ENCODE measurements at regions not wholly inside any gene's neighbourhood (a gene's known extent, or its start where the extent isn't known, plus 50 kb on each side); places are given as distances from the start of the nearest gene placed in this dataset.

DNA sequence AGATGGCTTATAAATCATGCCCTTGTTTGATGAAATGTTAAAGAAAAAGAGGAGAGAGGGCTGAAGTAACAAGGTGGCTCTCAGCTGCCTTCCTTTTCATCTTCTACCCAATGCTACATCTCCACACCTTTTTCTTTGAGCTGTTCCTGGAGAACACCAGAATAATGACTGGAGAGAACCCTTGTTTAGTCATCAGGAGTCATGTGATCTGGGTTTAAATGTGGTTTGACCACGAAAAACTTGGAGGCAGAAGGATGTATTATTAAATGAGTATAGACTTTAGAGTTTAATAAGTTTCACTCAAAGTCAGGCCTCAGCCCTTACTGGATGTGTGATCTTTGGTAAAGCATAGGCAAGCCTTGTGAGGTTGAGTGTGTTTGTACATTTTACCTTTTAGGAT is 230.3 kb upstream of the TBL1XR1 start:
- DNase-seq (peak; percentile 35), ATAC-seq (no peak)
- CTCF ChIA-PET, result no interaction called here
- intact Hi-C loops (cut with micrococcal nuclease), result no loop called here
- no peaks in the 10 kb centered on the region for H3K9me3 ChIP-seq (ENCODE audit: low read length)
- H3K9me2 ChIP-seq (replicated peaks; ENCODE audit: low read length), result no peaks in the 10 kb centered on the region
- no peak overlapping the region for H3K27ac ChIP-seq (ENCODE audit: low read length)
- POLR2A ChIA-PET (ENCODE audit: unreplicated experiment), result no interaction called here
- no peaks in the 10 kb centered on the region for H4K20me1 ChIP-seq (ENCODE audit: low read length)
- no peaks in the 10 kb centered on the region for H3K79me2 ChIP-seq (ENCODE audit: low read length)
- H3K4me2 ChIP-seq (ENCODE audit: low read length), result no peak overlapping the region
- no peaks in the 10 kb centered on the region for H3K27me3 ChIP-seq (ENCODE audit: low read length)
- H3K4me1 ChIP-seq (ENCODE audit: insufficient read depth, low read length), result peaks cover 8% of the 10 kb centered on the region
- no TSS peak for BruUV-seq (replicated peaks)
- H2AFZ ChIP-seq (ENCODE audit: low read length), result no peak overlapping the region
- no peaks in the 10 kb centered on the region for H3K36me3 ChIP-seq (ENCODE audit: low read depth, low read length)
- TF ChIP-seq EZH2 (IDR thresholded peaks at IDR 0.05; ENCODE audit: low read length, unreplicated experiment) (no peak), EZH2phosphoT487 (IDR thresholded peaks at IDR 0.05; ENCODE audit: borderline replicate concordance, low read length) (no peak)
- TF ChIP-seq, protein P1, sequence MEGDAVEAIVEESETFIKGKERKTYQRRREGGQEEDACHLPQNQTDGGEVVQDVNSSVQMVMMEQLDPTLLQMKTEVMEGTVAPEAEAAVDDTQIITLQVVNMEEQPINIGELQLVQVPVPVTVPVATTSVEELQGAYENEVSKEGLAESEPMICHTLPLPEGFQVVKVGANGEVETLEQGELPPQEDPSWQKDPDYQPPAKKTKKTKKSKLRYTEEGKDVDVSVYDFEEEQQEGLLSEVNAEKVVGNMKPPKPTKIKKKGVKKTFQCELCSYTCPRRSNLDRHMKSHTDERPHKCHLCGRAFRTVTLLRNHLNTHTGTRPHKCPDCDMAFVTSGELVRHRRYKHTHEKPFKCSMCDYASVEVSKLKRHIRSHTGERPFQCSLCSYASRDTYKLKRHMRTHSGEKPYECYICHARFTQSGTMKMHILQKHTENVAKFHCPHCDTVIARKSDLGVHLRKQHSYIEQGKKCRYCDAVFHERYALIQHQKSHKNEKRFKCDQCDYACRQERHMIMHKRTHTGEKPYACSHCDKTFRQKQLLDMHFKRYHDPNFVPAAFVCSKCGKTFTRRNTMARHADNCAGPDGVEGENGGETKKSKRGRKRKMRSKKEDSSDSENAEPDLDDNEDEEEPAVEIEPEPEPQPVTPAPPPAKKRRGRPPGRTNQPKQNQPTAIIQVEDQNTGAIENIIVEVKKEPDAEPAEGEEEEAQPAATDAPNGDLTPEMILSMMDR (conservative IDR thresholded peaks at IDR 0.05; ENCODE audit: low read depth, low read length), result no peak
- no peaks in the 10 kb centered on the region for H3F3A ChIP-seq (ENCODE audit: low read length, unreplicated experiment)
- H3K9ac ChIP-seq (ENCODE audit: low read length), result no peak overlapping the region
- H3K4me3 ChIP-seq (ENCODE audit: low read length), result no peak overlapping the region

- Histone ChIP-seq H3K9me2 (replicated peaks; ENCODE audit: low read length) (no peaks in the 10 kb centered on the region), H3K27ac (ENCODE audit: low read length) (no peak overlapping the region), H3K27me3 (ENCODE audit: low read length) (no peaks in the 10 kb centered on the region), H3K4me3 (ENCODE audit: low read length) (no peak overlapping the region), H3K9me3 (ENCODE audit: low read length) (no peaks in the 10 kb centered on the region), H3F3A (ENCODE audit: low read length, unreplicated experiment) (no peaks in the 10 kb centered on the region), H3K36me3 (ENCODE audit: low read depth, low read length) (no peaks in the 10 kb centered on the region), H3K9ac (ENCODE audit: low read length) (no peak overlapping the region), H3K4me1 (ENCODE audit: insufficient read depth, low read length) (peaks cover 8% of the 10 kb centered on the region), H3K4me2 (ENCODE audit: low read length) (no peak overlapping the region), H4K20me1 (ENCODE audit: low read length) (no peaks in the 10 kb centered on the region), H3K79me2 (ENCODE audit: low read length) (no peaks in the 10 kb centered on the region), H2AFZ (ENCODE audit: low read length) (no peak overlapping the region)
- ChIA-PET CTCF (no interaction called here), POLR2A (ENCODE audit: unreplicated experiment) (no interaction called here)
- no TSS peak for BruUV-seq (replicated peaks)
- TF ChIP-seq, protein P1 (conservative IDR thresholded peaks at IDR 0.05; ENCODE audit: low read depth, low read length), result no peak
- no peak for TF ChIP-seq EZH2phosphoT487 (IDR thresholded peaks at IDR 0.05; ENCODE audit: borderline replicate concordance, low read length)
- TF ChIP-seq EZH2 (IDR thresholded peaks at IDR 0.05; ENCODE audit: low read length, unreplicated experiment), result no peak
- ATAC-seq (no peak), DNase-seq (no peak)
- intact Hi-C loops (cut with micrococcal nuclease), result no loop called here
Observed at GRCh38 chr3:177429079-177429478, 231.8 kb upstream of the TBL1XR1 start.

- Histone ChIP-seq H3K27ac (ENCODE audit: low read length) (no peak overlapping the region), H3K4me1 (ENCODE audit: insufficient read depth, low read length) (peaks cover 8% of the 10 kb centered on the region), H3K9ac (ENCODE audit: low read length) (no peak overlapping the region), H3K9me2 (replicated peaks; ENCODE audit: low read length) (no peaks in the 10 kb centered on the region), H3F3A (ENCODE audit: low read length, unreplicated experiment) (no peaks in the 10 kb centered on the region), H3K4me2 (ENCODE audit: low read length) (no peak overlapping the region), H3K27me3 (ENCODE audit: low read length) (no peaks in the 10 kb centered on the region), H3K36me3 (ENCODE audit: low read depth, low read length) (no peaks in the 10 kb centered on the region), H2AFZ (ENCODE audit: low read length) (no peak overlapping the region), H3K9me3 (ENCODE audit: low read length) (no peaks in the 10 kb centered on the region), H3K79me2 (ENCODE audit: low read length) (no peaks in the 10 kb centered on the region), H3K4me3 (ENCODE audit: low read length) (no peak overlapping the region), H4K20me1 (ENCODE audit: low read length) (no peaks in the 10 kb centered on the region)
- CTCF ChIA-PET, result no interaction called here
- ATAC-seq (no peak), DNase-seq (no peak)
- TF ChIP-seq EZH2 (IDR thresholded peaks at IDR 0.05; ENCODE audit: low read length, unreplicated experiment) (no peak), EZH2phosphoT487 (IDR thresholded peaks at IDR 0.05; ENCODE audit: borderline replicate concordance, low read length) (no peak)
- TF ChIP-seq, protein P1 (conservative IDR thresholded peaks at IDR 0.05; ENCODE audit: low read depth, low read length), result no peak
- intact Hi-C loops (cut with micrococcal nuclease), result no loop called here
- no TSS peak for BruUV-seq (replicated peaks)
- POLR2A ChIA-PET (ENCODE audit: unreplicated experiment), result no interaction called here
Observed at GRCh38 chr3:177429771-177430170, 232.5 kb upstream of the TBL1XR1 start.

Measured in PC-3 (cell line).